Activated naive CD8-positive, alpha-beta T cell treated with anti-CD3 and anti-CD28 coated beads, Interleukin-2, amount 10 ng/mL, durations not matched to agents 7 days and 5 days (primary cell): ENCODE measurements at regions not wholly inside any gene's neighbourhood (a gene's known extent, or its start where the extent isn't known, plus 50 kb on each side); places are given as distances from the start of the nearest gene placed in this dataset.

Experiments used
- ATAC-seq: fragments of 150-1000 bp; cut with Tn5 transposase; one replicate; pipeline ENCODE4 v1.10.0; 2021; ENCODE audit warnings: low read depth, moderate library complexity
- POLR2A ChIA-PET: fragments of 350-600 bp; sonication (Branson Sonifier 250); formaldehyde crosslinking; loops from one replicate; lab custom pipeline; 2021; ENCODE audit warnings: antibody characterized with exemption; lab: Charles Lee
- DNase-seq: peaks from one replicate; pipeline ENCODE4 v3.0.0; 2021
- H3K27ac Mint-ChIP-seq: one replicate; pipeline ENCODE4 v1.8.0; 2022; ENCODE audit warnings: mild to moderate bottlenecking, mixed read lengths
- H3K27me3 Mint-ChIP-seq: one replicate; pipeline ENCODE4 v1.8.0; 2022; ENCODE audit warnings: mild to moderate bottlenecking, moderate library complexity, mixed read lengths
- H3K36me3 Mint-ChIP-seq: one replicate; pipeline ENCODE4 v1.8.0; 2021; ENCODE audit warnings: mild to moderate bottlenecking, mixed read lengths
- H3K4me1 Mint-ChIP-seq: one replicate; pipeline ENCODE4 v1.8.0; 2021; ENCODE audit warnings: mixed read lengths
- H3K4me3 Mint-ChIP-seq: one replicate; pipeline ENCODE4 v1.8.0; 2022; ENCODE audit warnings: mild to moderate bottlenecking, moderate library complexity, mixed read lengths
- H3K9me3 Mint-ChIP-seq: one replicate; pipeline ENCODE4 v1.8.0; 2021; ENCODE audit warnings: mixed read lengths

DNA sequence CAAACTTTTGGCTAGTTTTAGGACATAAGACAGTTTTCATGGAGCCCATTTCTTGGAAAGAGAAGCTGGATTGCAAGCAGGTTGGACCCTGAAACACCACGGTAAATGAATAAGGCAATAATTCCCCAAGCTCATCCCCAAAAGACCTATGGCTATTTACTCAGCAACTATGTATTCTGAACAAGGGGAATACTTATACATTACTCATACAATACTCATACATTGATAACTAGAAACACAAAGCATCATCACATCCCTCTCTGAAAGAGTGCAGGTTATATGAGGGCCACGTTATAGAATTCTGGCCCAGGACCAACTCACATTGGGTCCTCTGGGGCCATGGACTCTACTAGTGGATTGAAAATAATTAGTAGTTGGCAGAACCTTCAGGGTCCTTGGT is 154.8 kb downstream of the TMX3 start:
- peaks cover 1% of the 10 kb centered on the region for H3K9me3 Mint-ChIP-seq
- peaks cover 1% of the 10 kb centered on the region for H3K4me1 Mint-ChIP-seq
- no peaks in the 10 kb centered on the region for H3K36me3 Mint-ChIP-seq
- ATAC-seq (no peak), DNase-seq (no peak)
- H3K27me3 Mint-ChIP-seq, result no peaks in the 10 kb centered on the region
- POLR2A ChIA-PET, result no interaction called here
- H3K27ac Mint-ChIP-seq, result no peak overlapping the region
- H3K4me3 Mint-ChIP-seq, result no peak overlapping the region

DNA sequence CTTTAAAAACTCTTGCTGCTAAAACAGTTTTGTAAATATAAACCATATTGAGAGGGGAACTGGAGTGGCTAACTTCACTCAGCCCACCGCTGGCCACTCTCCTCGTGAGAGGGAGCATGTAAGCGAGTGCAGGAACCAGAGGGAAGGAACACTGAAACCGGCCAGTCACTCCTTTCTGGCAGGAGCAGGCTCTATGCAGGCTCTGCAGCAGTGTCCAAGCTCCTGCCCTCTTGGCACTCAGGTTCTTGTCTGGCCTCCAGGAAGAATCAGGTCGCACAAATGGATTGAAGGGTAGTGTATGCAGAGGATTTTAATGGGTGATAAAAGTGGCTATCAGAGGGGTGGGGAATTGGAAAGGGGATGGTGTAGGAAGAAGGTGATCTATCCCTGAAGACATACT is 157.7 kb downstream of the TMX3 start:
- no peak for ATAC-seq
- Mint-ChIP-seq H3K36me3 (no peaks in the 10 kb centered on the region), H3K4me3 (no peak overlapping the region), H3K27ac (no peak overlapping the region), H3K9me3 (no peaks in the 10 kb centered on the region), H3K4me1 (peaks cover 1% of the 10 kb centered on the region), H3K27me3 (no peaks in the 10 kb centered on the region)
- no peak for DNase-seq
- POLR2A ChIA-PET, result no interaction called here

DNA sequence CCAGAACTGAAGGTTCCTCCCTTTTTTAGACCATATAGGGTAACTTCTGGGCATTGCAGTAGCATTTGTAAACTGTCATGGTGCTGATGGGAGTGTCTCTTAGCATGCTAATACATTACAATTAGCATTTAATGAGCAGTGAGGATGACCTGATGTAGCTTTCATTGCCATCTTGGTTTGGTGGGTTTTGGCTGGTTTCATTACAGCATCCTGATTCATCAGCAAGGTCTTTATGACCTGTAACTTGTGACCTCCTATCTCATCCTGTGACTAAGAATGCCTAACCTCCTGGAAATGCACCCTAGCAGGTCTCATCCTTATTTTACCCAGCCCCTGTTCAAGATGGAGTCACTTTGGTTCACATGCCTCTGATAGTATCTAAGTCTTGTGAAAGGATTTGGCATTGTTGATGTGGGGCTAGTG is 159.0 kb downstream of the TMX3 start:
- no peak overlapping the region for H3K27ac Mint-ChIP-seq
- H3K9me3 Mint-ChIP-seq, result no peaks in the 10 kb centered on the region
- DNase-seq, result no peak
- H3K4me3 Mint-ChIP-seq, result no peak overlapping the region
- no peak for ATAC-seq
- POLR2A ChIA-PET, result no interaction called here
- H3K4me1 Mint-ChIP-seq, result peaks cover 1% of the 10 kb centered on the region
- peaks cover 2% of the 10 kb centered on the region for H3K27me3 Mint-ChIP-seq
- no peaks in the 10 kb centered on the region for H3K36me3 Mint-ChIP-seq

DNA sequence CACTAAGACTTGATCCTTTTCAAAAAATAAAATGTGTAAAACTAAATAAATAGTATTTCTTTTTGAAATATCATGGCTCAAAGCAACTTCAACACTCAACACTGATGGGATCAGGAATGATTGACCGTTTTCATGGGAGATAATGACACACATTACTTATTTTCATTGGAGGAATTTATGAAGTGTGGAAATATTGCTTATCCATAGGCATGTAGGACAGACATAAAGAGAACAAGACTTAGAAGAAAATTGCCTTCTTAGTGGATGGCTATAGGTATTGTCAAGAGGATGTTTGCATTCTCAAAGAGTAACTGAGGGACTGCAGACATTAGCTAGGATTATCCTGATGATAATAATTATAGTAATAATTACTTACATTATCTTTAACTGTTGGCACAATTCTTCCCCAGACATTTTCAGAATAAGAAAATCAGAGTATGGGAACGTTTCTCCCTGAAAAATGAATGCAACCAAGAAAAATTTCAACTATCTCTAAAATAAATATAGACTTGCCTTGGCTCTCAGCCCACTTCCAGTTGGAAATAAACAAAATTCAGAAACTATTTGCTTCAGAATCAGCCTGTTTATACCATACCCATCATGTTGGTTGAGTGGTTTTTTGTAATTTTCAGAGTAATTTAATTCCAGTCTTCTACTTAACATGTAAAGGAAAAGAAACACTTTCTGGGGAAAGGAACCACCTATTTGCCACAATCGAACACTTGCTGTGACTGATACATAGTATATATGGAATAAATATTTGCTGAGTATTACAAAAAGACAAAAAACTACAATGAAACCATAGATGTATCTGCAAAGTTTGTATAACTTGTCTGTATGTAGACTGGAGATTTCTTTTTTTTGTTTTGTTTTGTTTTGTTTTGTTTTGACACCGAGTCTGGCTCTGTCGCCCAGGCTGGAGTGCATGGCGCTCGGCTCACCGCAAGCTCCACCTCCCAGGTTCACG is 165.7 kb downstream of the TMX3 start:
- Mint-ChIP-seq H3K4me3 (no peak overlapping the region), H3K27me3 (peaks cover 2% of the 10 kb centered on the region), H3K27ac (no peak overlapping the region), H3K9me3 (no peaks in the 10 kb centered on the region), H3K4me1 (no peaks in the 10 kb centered on the region), H3K36me3 (no peaks in the 10 kb centered on the region)
- no peak for ATAC-seq
- POLR2A ChIA-PET, result no interaction called here
- DNase-seq, result no peak

DNA sequence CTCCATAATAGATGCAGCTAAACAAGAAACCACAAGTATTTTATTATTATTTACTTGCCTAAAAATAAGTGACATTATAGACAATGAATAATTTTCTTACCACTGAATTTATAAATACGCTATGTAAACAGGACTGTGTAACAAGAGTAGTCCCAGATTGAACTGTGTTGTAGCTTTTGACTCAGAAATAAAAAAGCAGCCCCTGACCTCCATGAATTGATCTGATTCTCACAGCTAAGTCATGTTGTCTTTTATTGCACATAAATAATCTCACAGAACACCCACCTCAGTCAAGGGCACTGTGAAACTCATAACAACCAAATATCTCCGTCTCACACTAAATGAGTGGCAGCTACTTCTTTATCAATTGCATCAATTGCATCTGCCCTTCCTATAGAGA is 171.6 kb downstream of the TMX3 start:
- Mint-ChIP-seq H3K27me3 (no peaks in the 10 kb centered on the region), H3K4me1 (no peaks in the 10 kb centered on the region), H3K9me3 (no peaks in the 10 kb centered on the region), H3K4me3 (no peak overlapping the region), H3K36me3 (no peaks in the 10 kb centered on the region), H3K27ac (no peak overlapping the region)
- POLR2A ChIA-PET, result no interaction called here
- DNase-seq (no peak), ATAC-seq (no peak)

DNA sequence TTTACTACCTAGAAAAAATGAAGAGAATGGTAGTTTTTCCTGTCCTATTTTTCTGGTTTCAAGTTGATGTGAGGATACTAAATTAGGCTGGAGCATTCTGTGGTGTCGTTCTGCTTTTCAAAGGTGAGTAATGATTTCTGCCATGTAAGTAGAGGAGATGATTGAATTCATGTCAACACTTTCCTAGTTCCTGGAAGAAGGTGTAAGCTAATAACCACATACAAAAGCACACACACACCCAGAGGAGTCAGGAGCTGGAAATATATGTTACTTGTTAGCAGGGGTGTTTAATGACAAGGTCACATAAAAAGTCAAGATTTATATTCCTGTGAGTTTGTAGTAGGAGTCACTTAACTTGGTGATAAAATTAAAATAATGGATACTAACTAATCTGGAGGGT is 172.1 kb downstream of the TMX3 start:
- no peak overlapping the region for H3K27ac Mint-ChIP-seq
- H3K9me3 Mint-ChIP-seq, result no peaks in the 10 kb centered on the region
- POLR2A ChIA-PET, result no interaction called here

DNA sequence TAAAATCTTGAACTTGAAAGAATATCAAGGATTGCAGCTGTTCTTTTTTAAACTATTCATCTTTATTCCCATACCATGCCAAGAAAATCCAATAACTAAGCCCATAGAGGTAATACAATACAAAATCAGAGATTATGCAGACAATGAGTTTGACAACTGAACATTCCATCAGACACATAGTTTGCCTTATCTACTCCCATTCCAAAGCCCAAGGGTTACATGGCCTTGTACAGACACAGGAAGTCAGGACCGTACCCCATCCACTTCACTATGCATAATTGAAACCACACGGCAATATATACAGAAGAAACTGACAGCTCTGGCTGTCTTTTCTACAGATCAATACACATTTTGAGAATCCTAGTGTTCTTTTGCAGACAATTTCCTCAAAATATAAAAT is 181.3 kb downstream of the TMX3 start:
- H3K4me1 Mint-ChIP-seq, result no peaks in the 10 kb centered on the region
- no peak overlapping the region for H3K27ac Mint-ChIP-seq
- DNase-seq (no peak), ATAC-seq (no peak)
- H3K27me3 Mint-ChIP-seq, result no peaks in the 10 kb centered on the region
- H3K4me3 Mint-ChIP-seq, result no peak overlapping the region
- POLR2A ChIA-PET, result no interaction called here
- H3K36me3 Mint-ChIP-seq, result no peaks in the 10 kb centered on the region
- H3K9me3 Mint-ChIP-seq, result no peaks in the 10 kb centered on the region

More for the DNA sequence above, 172.1 kb downstream of the TMX3 start:
- Mint-ChIP-seq H3K36me3 (no peaks in the 10 kb centered on the region), H3K4me1 (no peaks in the 10 kb centered on the region), H3K27me3 (no peaks in the 10 kb centered on the region), H3K4me3 (no peak overlapping the region)
- no peak for ATAC-seq
- no peak for DNase-seq

DNA sequence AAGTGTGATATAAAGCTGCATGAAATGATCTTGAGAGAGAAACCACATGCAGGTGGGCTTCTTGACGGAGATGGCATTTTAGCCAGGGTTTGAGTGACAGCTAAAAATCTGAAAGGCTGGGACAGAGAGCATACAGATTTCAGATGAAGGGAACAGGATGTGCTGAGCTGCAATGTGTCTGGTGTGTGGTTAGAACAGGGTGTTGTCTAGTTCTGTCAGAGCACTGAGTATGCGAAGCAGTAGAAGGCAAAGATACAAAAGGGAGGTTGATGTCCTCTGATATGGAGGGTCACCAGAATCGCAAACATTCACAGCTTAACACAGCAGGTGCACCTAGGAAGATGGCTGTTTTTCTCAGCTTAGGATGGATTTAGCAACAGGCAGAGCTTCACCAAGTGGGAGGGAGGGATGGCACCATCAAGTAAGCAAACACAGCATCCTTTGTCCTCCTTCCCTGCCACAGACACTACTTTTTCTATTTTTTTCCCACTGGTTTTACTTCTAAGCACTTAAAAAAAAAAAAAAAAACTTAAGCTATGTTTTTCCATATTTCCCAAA is 182.5 kb downstream of the TMX3 start:
- no peaks in the 10 kb centered on the region for H3K9me3 Mint-ChIP-seq
- DNase-seq, result no peak
- ATAC-seq, result no peak
- H3K4me3 Mint-ChIP-seq, result no peak overlapping the region
- no peaks in the 10 kb centered on the region for H3K4me1 Mint-ChIP-seq
- no peak overlapping the region for H3K27ac Mint-ChIP-seq
- no peaks in the 10 kb centered on the region for H3K27me3 Mint-ChIP-seq
- no peaks in the 10 kb centered on the region for H3K36me3 Mint-ChIP-seq
- POLR2A ChIA-PET, result no interaction called here

DNA sequence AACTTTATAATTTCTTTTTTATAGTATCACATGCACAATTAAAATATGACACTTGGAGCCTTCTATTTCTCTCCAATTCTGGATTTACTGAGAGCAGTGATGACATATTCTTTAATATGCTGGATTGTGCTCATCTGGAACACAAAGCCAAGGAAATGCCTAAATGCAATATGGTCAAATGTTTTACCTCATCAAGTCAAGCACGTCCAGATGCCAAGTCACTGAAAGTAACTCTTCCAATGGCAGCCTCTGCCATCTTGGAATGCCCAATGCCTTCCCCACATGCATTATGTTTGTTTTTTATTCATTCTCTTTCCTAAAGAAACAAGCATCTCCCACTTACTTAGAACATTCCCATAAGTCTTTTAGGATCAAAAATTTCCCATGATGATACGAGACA is 189.8 kb downstream of the TMX3 start:
- no peak overlapping the region for H3K4me3 Mint-ChIP-seq
- POLR2A ChIA-PET, result no interaction called here
- H3K9me3 Mint-ChIP-seq, result no peaks in the 10 kb centered on the region
- H3K4me1 Mint-ChIP-seq, result no peaks in the 10 kb centered on the region
- no peaks in the 10 kb centered on the region for H3K27me3 Mint-ChIP-seq
- DNase-seq (no peak), ATAC-seq (no peak)
- no peaks in the 10 kb centered on the region for H3K36me3 Mint-ChIP-seq
- no peak overlapping the region for H3K27ac Mint-ChIP-seq

DNA sequence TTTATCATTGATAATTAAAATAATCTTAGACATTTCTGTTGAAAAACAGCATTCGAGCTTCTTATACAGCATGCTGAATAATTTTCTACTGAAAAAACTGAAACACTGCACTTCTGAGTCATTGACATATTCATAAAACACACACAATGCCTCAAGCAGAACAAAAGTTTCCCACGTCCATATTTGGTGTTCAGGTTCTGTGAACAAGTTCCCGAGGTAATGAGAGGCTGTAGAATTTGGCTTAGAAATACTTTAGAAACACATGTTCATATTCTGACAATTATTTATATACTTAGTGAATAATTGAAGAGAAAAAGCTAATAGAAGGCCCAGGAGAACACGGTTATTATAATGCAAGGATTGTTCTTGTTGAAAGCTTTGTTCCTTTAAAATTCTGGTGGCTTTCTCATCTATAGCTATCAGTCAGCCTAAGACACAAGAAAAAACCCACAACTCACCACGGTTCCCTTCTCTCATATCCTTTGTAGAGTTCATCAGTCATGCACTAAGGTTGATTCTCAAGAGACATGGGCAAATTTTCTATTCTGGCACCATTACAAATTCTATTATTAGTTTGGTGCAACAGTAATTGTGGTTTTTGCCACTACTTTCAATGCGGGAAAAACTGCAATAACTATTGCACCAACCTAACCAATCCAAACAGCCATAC is 194.4 kb downstream of the TMX3 start:
- H3K4me1 Mint-ChIP-seq, result no peaks in the 10 kb centered on the region
- H3K27ac Mint-ChIP-seq, result no peak overlapping the region
- DNase-seq (no peak), ATAC-seq (no peak)
- no peaks in the 10 kb centered on the region for H3K27me3 Mint-ChIP-seq
- POLR2A ChIA-PET, result no interaction called here
- H3K4me3 Mint-ChIP-seq, result no peak overlapping the region
- no peaks in the 10 kb centered on the region for H3K9me3 Mint-ChIP-seq
- no peaks in the 10 kb centered on the region for H3K36me3 Mint-ChIP-seq

DNA sequence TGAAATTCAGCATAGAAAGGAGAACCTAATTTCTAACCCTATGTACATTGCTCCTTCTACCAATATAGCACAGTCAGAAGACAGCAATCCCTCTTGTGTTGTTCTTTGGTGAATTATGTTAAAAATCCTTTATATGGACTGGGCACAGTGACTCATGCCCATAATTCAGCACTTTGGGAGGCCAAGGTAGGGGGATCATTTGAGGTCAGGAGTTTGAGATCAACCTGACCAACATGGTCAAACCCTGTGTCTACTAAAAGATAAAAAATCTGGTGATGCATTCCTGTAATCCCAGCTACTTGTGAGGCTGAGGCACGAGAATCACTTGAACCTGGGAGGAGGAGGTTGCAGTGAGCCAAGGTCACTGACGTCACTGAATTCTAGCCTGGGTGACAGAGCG is 195.6 kb downstream of the TMX3 start:
- DNase-seq (no peak), ATAC-seq (no peak)
- no peaks in the 10 kb centered on the region for H3K9me3 Mint-ChIP-seq
- H3K27ac Mint-ChIP-seq, result no peak overlapping the region
- H3K27me3 Mint-ChIP-seq, result no peaks in the 10 kb centered on the region
- no peak overlapping the region for H3K4me3 Mint-ChIP-seq
- H3K36me3 Mint-ChIP-seq, result no peaks in the 10 kb centered on the region
- POLR2A ChIA-PET, result no interaction called here
- no peaks in the 10 kb centered on the region for H3K4me1 Mint-ChIP-seq

DNA sequence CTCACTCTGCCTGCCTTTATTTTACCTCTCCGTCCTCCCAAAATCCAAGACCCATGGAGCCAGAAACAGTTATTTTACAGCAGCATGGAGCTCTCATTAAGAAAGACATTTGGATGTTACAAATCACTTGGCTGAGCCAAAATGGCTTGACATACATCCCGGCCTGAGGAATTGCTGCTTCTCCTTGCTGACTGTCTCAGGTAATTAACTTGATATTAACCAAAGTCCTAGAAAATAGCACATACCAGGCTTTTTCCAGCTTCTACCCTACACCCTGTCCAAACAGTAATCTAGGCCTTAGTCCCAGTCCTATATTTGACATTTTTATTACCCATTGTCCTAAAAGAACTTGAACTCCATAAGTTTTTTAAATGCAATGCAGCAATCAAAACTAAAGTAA is 205.0 kb downstream of the TMX3 start:
- POLR2A ChIA-PET, result no interaction called here
- DNase-seq, result no peak
- Mint-ChIP-seq H3K4me1 (no peaks in the 10 kb centered on the region), H3K36me3 (no peaks in the 10 kb centered on the region), H3K27me3 (no peaks in the 10 kb centered on the region), H3K9me3 (no peaks in the 10 kb centered on the region), H3K27ac (no peak overlapping the region), H3K4me3 (no peak overlapping the region)
- no peak for ATAC-seq

DNA sequence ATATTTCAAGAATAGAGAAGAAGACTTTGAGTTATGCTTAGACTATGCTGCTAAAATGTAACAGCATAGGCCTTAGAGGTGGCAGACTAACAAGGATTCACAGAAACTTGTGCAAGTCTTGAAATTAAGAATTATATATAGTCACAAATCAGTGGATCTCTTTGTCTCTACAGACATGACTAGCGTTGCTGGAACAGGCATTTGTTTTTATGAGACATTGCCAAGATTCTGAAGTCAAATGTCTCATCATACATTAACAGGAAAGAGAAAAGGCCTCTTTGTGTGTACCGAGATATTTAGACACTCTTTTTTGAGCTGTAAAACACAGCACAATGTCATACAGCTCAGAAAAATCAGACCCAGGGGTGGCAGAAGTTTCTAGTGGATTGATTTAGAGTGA is 207.1 kb downstream of the TMX3 start:
- Mint-ChIP-seq H3K36me3 (no peaks in the 10 kb centered on the region), H3K9me3 (no peaks in the 10 kb centered on the region), H3K4me3 (no peak overlapping the region), H3K27me3 (peaks cover 2% of the 10 kb centered on the region), H3K27ac (no peak overlapping the region), H3K4me1 (no peaks in the 10 kb centered on the region)
- ATAC-seq (no peak), DNase-seq (no peak)
- POLR2A ChIA-PET, result no interaction called here

DNA sequence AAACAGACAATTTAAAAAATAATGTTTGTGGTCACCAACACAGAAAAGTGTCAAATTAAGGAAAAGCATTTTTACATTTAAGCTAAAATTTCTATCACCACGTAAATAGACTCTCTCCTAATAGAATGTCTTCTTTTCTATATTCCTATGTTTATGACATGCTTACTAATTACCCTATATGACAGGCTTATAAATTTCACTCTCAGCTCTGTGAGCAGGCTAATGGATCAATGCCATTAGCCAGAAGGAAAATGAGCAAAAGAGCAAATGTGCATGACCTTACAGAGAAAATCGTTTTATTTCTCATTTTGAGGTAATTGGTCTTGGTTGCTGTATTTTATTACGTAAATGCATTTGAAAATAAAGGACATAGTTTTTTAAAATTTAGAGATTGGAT is 209.7 kb downstream of the TMX3 start:
- DNase-seq, result no peak
- POLR2A ChIA-PET, result no interaction called here

More for the DNA sequence above, 209.7 kb downstream of the TMX3 start:
- H3K9me3 Mint-ChIP-seq, result no peaks in the 10 kb centered on the region
- no peak overlapping the region for H3K27ac Mint-ChIP-seq
- H3K4me1 Mint-ChIP-seq, result no peaks in the 10 kb centered on the region
- H3K4me3 Mint-ChIP-seq, result no peak overlapping the region
- no peaks in the 10 kb centered on the region for H3K36me3 Mint-ChIP-seq
- peaks cover 2% of the 10 kb centered on the region for H3K27me3 Mint-ChIP-seq
- no peak for ATAC-seq
